Nephron (organoid): ENCODE measurements at regions not wholly inside any gene's neighbourhood (a gene's known extent, or its start where the extent isn't known, plus 50 kb on each side); places are given as distances from the start of the nearest gene placed in this dataset.

ENCODE experiments used
- H3K27ac Mint-ChIP-seq, 3 experiments: 2 replicates each; pipeline ENCODE4 v1.8.0; 2020; ENCODE audit warnings: mixed read lengths in 3 of 3, mild to moderate bottlenecking in 2 of 3, moderate library complexity in 1 of 3
- H3K27me3 Mint-ChIP-seq: 2 replicates; pipeline ENCODE4 v1.8.0; 2021; ENCODE audit warnings: low read depth, mild to moderate bottlenecking, moderate library complexity, mixed read lengths
- H3K36me3 Mint-ChIP-seq: 2 replicates; pipeline ENCODE4 v1.8.0; 2020; ENCODE audit warnings: low read depth, mixed read lengths
- H3K4me1 Mint-ChIP-seq: 2 replicates; pipeline ENCODE4 v1.8.0; 2020; ENCODE audit warnings: mixed read lengths
- H3K4me3 Mint-ChIP-seq, 3 experiments: 2 replicates each; pipeline ENCODE4 v1.8.0; 2020; ENCODE audit warnings: mild to moderate bottlenecking in 3 of 3, mixed read lengths in 3 of 3, moderate library complexity in 2 of 3
- H3K9me3 Mint-ChIP-seq: 2 replicates; pipeline ENCODE4 v1.8.0; 2020; ENCODE audit warnings: mixed read lengths
- TF ChIP-seq, protein P1 (sequence below), 3 experiments: fragments of 200-600 bp; sonication (generic); IDR thresholded peaks; one replicate each; pipeline ENCODE4 v1.5.0; 2021; ENCODE audit warnings: antibody characterized with exemption in 3 of 3; ENCODE audit not compliant: unreplicated experiment in 3 of 3

DNA sequence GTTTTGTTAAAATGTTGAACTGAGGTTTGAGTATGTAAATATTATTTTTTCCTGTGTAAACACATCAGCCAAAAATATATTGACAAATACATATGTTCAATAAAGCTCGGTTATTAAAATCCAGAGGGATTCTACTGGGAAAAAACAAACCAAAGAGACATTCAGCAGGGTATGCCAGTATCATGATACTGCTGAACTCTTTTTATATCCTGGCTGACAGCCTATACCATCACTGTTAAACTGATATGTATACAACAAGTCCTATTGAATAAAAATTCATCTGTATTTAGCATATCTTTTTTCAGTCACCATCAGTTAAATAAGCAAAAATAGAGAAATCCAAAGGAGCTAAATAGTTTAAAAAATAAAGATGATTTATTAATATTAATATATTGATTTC, 71.6 kb upstream of the NEO1 start:
- H3K9me3 Mint-ChIP-seq = peaks cover 8% of the 10 kb centered on the region
- no peak overlapping the region for H3K4me3 Mint-ChIP-seq
- H3K4me1 Mint-ChIP-seq = peaks cover 18% of the 10 kb centered on the region
- no peaks in the 10 kb centered on the region for H3K27me3 Mint-ChIP-seq
- H3K27ac Mint-ChIP-seq = no peak overlapping the region
- TF ChIP-seq, protein P1, sequence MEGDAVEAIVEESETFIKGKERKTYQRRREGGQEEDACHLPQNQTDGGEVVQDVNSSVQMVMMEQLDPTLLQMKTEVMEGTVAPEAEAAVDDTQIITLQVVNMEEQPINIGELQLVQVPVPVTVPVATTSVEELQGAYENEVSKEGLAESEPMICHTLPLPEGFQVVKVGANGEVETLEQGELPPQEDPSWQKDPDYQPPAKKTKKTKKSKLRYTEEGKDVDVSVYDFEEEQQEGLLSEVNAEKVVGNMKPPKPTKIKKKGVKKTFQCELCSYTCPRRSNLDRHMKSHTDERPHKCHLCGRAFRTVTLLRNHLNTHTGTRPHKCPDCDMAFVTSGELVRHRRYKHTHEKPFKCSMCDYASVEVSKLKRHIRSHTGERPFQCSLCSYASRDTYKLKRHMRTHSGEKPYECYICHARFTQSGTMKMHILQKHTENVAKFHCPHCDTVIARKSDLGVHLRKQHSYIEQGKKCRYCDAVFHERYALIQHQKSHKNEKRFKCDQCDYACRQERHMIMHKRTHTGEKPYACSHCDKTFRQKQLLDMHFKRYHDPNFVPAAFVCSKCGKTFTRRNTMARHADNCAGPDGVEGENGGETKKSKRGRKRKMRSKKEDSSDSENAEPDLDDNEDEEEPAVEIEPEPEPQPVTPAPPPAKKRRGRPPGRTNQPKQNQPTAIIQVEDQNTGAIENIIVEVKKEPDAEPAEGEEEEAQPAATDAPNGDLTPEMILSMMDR (IDR thresholded peaks at IDR 0.05; ENCODE audit: unreplicated experiment in 3 of 3) = no peak
- H3K36me3 Mint-ChIP-seq = no peaks in the 10 kb centered on the region

- no peaks in the 10 kb centered on the region for H3K27me3 Mint-ChIP-seq
- H3K9me3 Mint-ChIP-seq = peaks cover 8% of the 10 kb centered on the region
- peaks cover 18% of the 10 kb centered on the region for H3K4me1 Mint-ChIP-seq
- no peak overlapping the region for H3K27ac Mint-ChIP-seq
- H3K36me3 Mint-ChIP-seq = no peaks in the 10 kb centered on the region
- TF ChIP-seq, protein P1 (IDR thresholded peaks at IDR 0.05; ENCODE audit: unreplicated experiment in 3 of 3) = no peak
- H3K4me3 Mint-ChIP-seq = no peak overlapping the region
Observed at GRCh38 chr15:72979791-72980190, 72.5 kb upstream of the NEO1 start.

DNA sequence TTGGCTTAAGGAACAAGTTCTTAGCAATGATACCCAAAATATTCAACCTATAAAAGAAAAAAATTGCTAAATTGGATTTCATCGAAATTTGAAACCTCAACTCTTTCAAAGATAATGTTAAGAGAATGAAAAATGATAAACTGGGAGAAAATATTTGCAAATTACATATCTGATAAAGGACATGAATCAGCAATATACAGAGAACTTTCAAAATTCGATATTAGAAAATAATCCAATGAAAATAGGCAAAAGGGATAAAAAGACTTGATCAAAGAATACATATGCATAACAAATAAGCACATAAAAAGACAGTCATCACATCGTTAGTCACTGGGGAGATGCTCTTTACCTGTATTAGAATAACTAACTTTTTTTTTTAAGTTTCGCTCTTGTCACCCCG, 73.0 kb upstream of the NEO1 start:
- TF ChIP-seq, protein P1 (IDR thresholded peaks at IDR 0.05; ENCODE audit: unreplicated experiment in 3 of 3) = no peak
- no peak overlapping the region for H3K4me3 Mint-ChIP-seq

DNA sequence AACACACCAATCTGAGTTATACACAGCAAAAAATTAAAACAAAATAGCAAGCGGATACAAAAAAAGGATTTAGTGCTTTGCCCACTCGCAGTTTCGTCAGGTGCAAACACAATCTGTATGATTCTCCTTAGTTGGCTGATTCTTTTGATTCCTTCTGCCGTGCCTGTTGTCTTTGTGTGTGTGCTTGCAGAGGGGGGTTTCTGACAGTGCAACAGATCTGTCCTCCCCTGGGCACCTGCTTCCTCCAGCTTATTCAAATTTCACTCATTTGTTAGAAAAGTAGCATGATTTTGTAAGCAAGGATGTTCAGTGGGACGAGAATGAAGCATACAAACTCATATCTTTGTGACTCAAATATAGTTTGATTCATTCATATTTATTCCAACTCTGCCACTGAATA, 74.0 kb upstream of the NEO1 start:
- Mint-ChIP-seq H3K4me3 (no peak overlapping the region), H3K27ac (no peak overlapping the region), H3K36me3 (no peaks in the 10 kb centered on the region), H3K9me3 (no peaks in the 10 kb centered on the region), H3K27me3 (no peaks in the 10 kb centered on the region), H3K4me1 (peaks cover 23% of the 10 kb centered on the region)
- TF ChIP-seq, protein P1 (IDR thresholded peaks at IDR 0.05; ENCODE audit: unreplicated experiment in 3 of 3) = no peak

More for the DNA sequence above, 73.0 kb upstream of the NEO1 start:
- peaks cover 19% of the 10 kb centered on the region for H3K4me1 Mint-ChIP-seq
- peaks cover 5% of the 10 kb centered on the region for H3K9me3 Mint-ChIP-seq
- H3K36me3 Mint-ChIP-seq = no peaks in the 10 kb centered on the region
- no peak overlapping the region for H3K27ac Mint-ChIP-seq
- no peaks in the 10 kb centered on the region for H3K27me3 Mint-ChIP-seq

GRCh38 chr15:72972362-72972761, 79.9 kb upstream of the NEO1 start:
- Mint-ChIP-seq H3K4me1 (peaks cover 64% of the 10 kb centered on the region), H3K27me3 (no peaks in the 10 kb centered on the region), H3K9me3 (no peaks in the 10 kb centered on the region), H3K27ac (peak overlapping the region; percentile 95), H3K36me3 (no peaks in the 10 kb centered on the region), H3K4me3 (peak overlapping the region; percentile 33 to 68 (median 46))
- TF ChIP-seq, protein P1 (IDR thresholded peaks at IDR 0.05; ENCODE audit: unreplicated experiment in 3 of 3) = no peak

DNA sequence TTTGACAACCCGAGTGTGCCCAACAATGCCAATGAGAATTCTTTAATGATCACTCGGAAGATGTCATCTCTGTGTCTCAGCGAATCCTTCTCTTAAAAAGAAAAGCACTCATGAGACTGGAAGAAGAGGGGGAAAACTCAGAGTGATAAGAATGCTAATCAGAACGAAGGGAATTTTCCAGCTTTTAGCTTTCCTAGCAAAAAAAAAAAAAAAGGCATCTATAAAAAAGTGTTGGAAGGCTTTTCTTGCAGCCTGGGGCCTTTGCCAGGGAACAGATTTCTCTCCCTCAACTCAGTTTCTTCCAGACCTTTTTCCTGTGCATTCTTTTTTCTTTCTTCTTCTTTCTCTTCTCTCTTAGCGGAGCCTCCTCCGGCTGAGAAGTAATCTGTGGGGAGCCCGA, 80.5 kb upstream of the NEO1 start:
- H3K4me1 Mint-ChIP-seq = peaks cover 64% of the 10 kb centered on the region
- peak overlapping the region; percentile 95 for H3K27ac Mint-ChIP-seq
- TF ChIP-seq, protein P1 (IDR thresholded peaks at IDR 0.05; ENCODE audit: unreplicated experiment in 3 of 3) = no peak
- no peaks in the 10 kb centered on the region for H3K36me3 Mint-ChIP-seq
- H3K27me3 Mint-ChIP-seq = no peaks in the 10 kb centered on the region
- H3K9me3 Mint-ChIP-seq = no peaks in the 10 kb centered on the region
- peak overlapping the region; percentile 33 to 68 (median 46) for H3K4me3 Mint-ChIP-seq
